ENCODE measurements at regions not wholly inside any gene's neighbourhood (a gene's known extent, or its start where the extent isn't known, plus 50 kb on each side); places are given as distances from the start of the nearest gene placed in this dataset.
"Not testable (repeated sequence)": the region's sequence is repeated elsewhere in the genome, so short reads cannot be mapped to it uniquely, and the experiment has no call there.

DNA sequence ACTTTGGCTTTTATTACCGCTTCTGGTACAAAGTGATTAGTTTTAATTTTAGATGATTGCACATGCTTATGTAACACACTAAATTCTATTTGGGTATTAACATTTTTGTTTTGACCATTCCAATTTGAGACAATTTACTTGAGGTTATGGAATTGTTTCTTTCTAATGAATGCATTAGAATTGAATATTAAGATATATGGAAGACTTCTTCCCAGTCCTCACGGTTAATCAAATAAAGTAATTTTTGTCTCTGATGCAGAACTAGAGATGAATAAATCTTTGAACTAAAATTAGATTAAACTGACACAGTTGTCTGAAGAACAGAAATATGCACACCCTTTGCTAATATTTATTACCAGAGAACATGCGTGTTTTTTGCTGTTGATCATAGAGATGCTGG lies 127.1 kb upstream of the FBXL17 start:
- intact Hi-C loops (cut with DNase I; ENCODE audit: low total_unique reads) = no loop called here
- no peak overlapping the region for H3K4me3 ChIP-seq (ENCODE audit: low read depth, poor library complexity, severe bottlenecking)
- TF ChIP-seq CTCF (IDR thresholded peaks at IDR 0.05) = no peak
- TF ChIP-seq POLR2A (IDR thresholded peaks at IDR 0.05) = no peak
- WGBS, 2 donors = 65 to 74% methylated on average over 3 of the region's 3 CpGs
- DNase-seq (ENCODE audit: low spot score in 2 of 2) = no peak

DNA sequence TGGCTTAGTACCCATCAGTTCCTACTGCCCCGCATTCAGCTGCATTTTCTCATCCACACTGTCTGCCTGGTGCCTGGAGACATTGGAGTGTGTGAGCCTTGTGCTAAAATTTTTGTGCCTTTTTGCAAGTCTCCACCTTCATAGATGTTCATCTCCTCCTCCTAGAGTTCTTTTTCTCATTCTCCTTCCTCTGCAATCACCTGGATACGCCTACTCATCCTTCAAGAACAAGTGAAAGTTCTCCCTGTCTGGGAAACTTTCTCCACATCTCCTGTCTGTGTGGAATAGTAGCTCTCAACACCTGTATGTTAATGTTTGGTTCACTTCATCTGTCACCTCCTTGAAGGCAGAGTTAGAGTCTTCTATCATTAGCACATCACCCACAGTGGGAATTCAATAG lies 125.7 kb upstream of the FBXL17 start:
- H3K4me3 ChIP-seq (ENCODE audit: low read depth, poor library complexity, severe bottlenecking) = no peak overlapping the region
- intact Hi-C loops (cut with DNase I; ENCODE audit: low total_unique reads) = no loop called here
- no peak for TF ChIP-seq CTCF (IDR thresholded peaks at IDR 0.05)
- TF ChIP-seq POLR2A (IDR thresholded peaks at IDR 0.05) = no peak
- DNase-seq (ENCODE audit: low spot score in 2 of 2) = no peak
- WGBS, 2 donors = 76 to 95% methylated on average over 2 of the region's 2 CpGs

- WGBS, 2 donors = 85 to 96% methylated on average over 2 of the region's 2 CpGs
- intact Hi-C loops (cut with DNase I; ENCODE audit: low total_unique reads) = no loop called here
- TF ChIP-seq CTCF (IDR thresholded peaks at IDR 0.05) (no peak), POLR2A (IDR thresholded peaks at IDR 0.05) (no peak)
- no peak for DNase-seq (ENCODE audit: low spot score in 2 of 2)
- H3K4me3 ChIP-seq (ENCODE audit: low read depth, poor library complexity, severe bottlenecking) = no peak overlapping the region
Observed at GRCh38 chr5:108505608-108506007, 123.7 kb upstream of the FBXL17 start.

DNA sequence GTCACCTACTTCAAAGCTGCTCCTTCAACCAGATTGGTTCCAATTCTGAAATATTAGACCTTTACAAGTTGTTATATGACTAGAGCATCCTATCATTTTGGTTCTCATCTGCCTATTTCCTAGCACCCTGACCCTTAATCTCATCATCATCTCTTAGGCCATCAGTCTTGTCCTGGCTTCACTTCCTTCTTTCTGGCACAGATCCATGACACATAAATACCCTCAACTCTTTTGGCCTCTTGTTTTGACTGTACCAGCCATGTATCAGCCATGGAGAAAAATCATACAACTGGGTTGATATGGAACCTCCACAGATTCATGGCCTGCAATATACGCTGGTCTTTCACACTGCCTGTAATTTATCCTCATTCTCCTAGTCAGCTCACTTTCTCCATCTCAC lies 123.1 kb upstream of the FBXL17 start:
- H3K4me3 ChIP-seq (ENCODE audit: low read depth, poor library complexity, severe bottlenecking) = no peak overlapping the region
- intact Hi-C loops (cut with DNase I; ENCODE audit: low total_unique reads) = no loop called here
- TF ChIP-seq POLR2A (IDR thresholded peaks at IDR 0.05) (no peak), CTCF (IDR thresholded peaks at IDR 0.05) (no peak)
- 88 to 96% methylated on average over 1 of the region's 1 CpG for WGBS, 2 donors
- DNase-seq (ENCODE audit: low spot score in 2 of 2) = no peak

GRCh38 chr5:108503986-108504385 lies 122.1 kb upstream of the FBXL17 start:
- TF ChIP-seq CTCF (IDR thresholded peaks at IDR 0.05) (no peak), POLR2A (IDR thresholded peaks at IDR 0.05) (no peak)
- no peak overlapping the region for H3K4me3 ChIP-seq (ENCODE audit: low read depth, poor library complexity, severe bottlenecking)
- no peak for DNase-seq (ENCODE audit: low spot score in 2 of 2)
- 82 to 84% methylated on average over 2 of the region's 2 CpGs for WGBS, 2 donors
- intact Hi-C loops (cut with DNase I; ENCODE audit: low total_unique reads) = no loop called here

GRCh38 chr5:108495615-108496014 lies 113.7 kb upstream of the FBXL17 start:
- intact Hi-C loops (cut with DNase I; ENCODE audit: low total_unique reads); H3K4me3 ChIP-seq (ENCODE audit: low read depth, poor library complexity, severe bottlenecking); DNase-seq (ENCODE audit: low spot score in 2 of 2): not testable (repeated sequence)
- WGBS, 2 donors = 88 to 91% methylated on average over 3 of the region's 3 CpGs

All from lower leg skin (tissue), 4 donors.